ENCODE measurements at regions not wholly inside any gene's neighbourhood (a gene's known extent, or its start where the extent isn't known, plus 50 kb on each side); places are given as distances from the start of the nearest gene placed in this dataset.

- Histone ChIP-seq H3K79me2 (ENCODE audit: insufficient read depth, low read length) (no peaks in the 10 kb centered on the region), H2BK120ac (ENCODE audit: low read depth, low read length, poor library complexity, severe bottlenecking) (no peak overlapping the region), H2AK5ac (ENCODE audit: insufficient read length, low read length) (no peak overlapping the region), H3K23me2 (ENCODE audit: insufficient read length, low read depth, low read length, poor library complexity, severe bottlenecking) (no peaks in the 10 kb centered on the region), H3K56ac (ENCODE audit: insufficient read length, low read depth, low read length) (no peak overlapping the region), H3K9me3 (ENCODE audit: control insufficient read depth, low read depth, low read length) (no peaks in the 10 kb centered on the region), H2BK5ac (ENCODE audit: insufficient read length, low read length) (no peak overlapping the region), H3K4me2 (ENCODE audit: insufficient read depth, insufficient read length, low read length) (no peak overlapping the region), H4K91ac (ENCODE audit: insufficient read length, low read depth, low read length) (no peak overlapping the region), H2BK12ac (ENCODE audit: insufficient read length, low read depth, low read length) (no peak overlapping the region), H3K23ac (ENCODE audit: insufficient read length, low read depth, low read length) (no peak overlapping the region), H3K4me1 (ENCODE audit: insufficient read depth, low read length) (peaks cover 2% of the 10 kb centered on the region; the same call in 1 of the 2 replicates), H3K27ac (ENCODE audit: insufficient read length, low read depth, low read length) (no peak overlapping the region), H4K5ac (ENCODE audit: insufficient read length, low read depth, low read length) (no peak overlapping the region), H4K8ac (replicated peaks; ENCODE audit: insufficient read length, low read depth, low read length) (no peak overlapping the region), H2BK20ac (ENCODE audit: low read depth, low read length, poor library complexity, severe bottlenecking) (no peak overlapping the region), H4K20me1 (ENCODE audit: control insufficient read depth, insufficient read depth, insufficient read length) (no peaks in the 10 kb centered on the region), H3K27me3 (ENCODE audit: insufficient read depth, low read length) (no peaks in the 10 kb centered on the region), H3K79me1 (ENCODE audit: insufficient read depth, low read depth, low read length, poor library complexity, severe bottlenecking) (no peaks in the 10 kb centered on the region), H3K4ac (ENCODE audit: low read depth, low read length) (no peak overlapping the region), H3K14ac (ENCODE audit: insufficient read depth, low read length) (no peak overlapping the region), H3T11ph (ENCODE audit: low read length) (no peak overlapping the region), H2BK15ac (ENCODE audit: low read depth, low read length) (no peak overlapping the region), H3K18ac (ENCODE audit: insufficient read length, low read depth, low read length) (no peak overlapping the region), H2AFZ (ENCODE audit: low read length) (no peak overlapping the region), H3K9ac (ENCODE audit: extremely low read depth, insufficient read length, low read length) (no peak overlapping the region)
- peaks cover 3% of the 10 kb centered on the region; the same call in 1 of the 2 replicates for H3K27me3 Mint-ChIP-seq (ENCODE audit: low read depth)
- no peak for DNase-seq
- no CpG with 5 or more reads among the region's 4 CpGs for WGBS (ENCODE audit: extremely low coverage, insufficient read length, low lambda C conversion rate)
- no peak overlapping the region for H3K27ac Mint-ChIP-seq
- H3K4me1 Mint-ChIP-seq, result peaks cover 13 to 14% of the 10 kb centered on the region in 2 experiments
- no peaks in the 10 kb centered on the region for H3K9me3 Mint-ChIP-seq
- TF ChIP-seq CTCF (conservative IDR thresholded peaks at IDR 0.05), result no peak
- H3K4me3 Mint-ChIP-seq, result no peak overlapping the region
- no peaks in the 10 kb centered on the region for H3K36me3 Mint-ChIP-seq (ENCODE audit: insufficient read depth in 1 of 3, low read depth in 3 of 3)
Measured at GRCh38 chr5:5011151-5011550, 129.0 kb upstream of the ADAMTS16 start.

Data from H9 (cell line).